ELR (cell line): ENCODE measurements at regions not wholly inside any gene's neighbourhood (a gene's known extent, or its start where the extent isn't known, plus 50 kb on each side); places are given as distances from the start of the nearest gene placed in this dataset.

Experiments used
- DNase-seq: peaks from one replicate; pipeline ENCODE4 v3.0.0-alpha.2; 2015; ENCODE audit warnings: low read depth

DNA sequence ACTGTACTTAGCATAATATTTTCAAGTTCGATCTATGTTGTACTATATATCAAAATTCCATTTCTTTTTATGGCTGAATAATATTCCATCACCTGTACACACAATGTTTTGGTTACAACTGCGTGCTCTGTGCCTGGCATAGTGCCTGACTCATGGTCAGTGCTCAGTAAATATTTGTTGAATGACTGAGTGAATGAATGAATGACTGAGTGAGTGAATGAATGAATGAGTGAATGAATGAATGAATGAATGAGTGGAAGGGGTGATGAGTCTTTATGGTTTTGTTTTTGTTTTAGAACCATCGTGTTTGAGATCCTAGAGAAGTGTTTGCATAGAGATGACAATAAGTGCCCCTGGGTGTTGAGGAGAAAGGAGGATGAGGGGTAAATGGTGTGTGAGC lies 155.3 kb downstream of the MRM1 start:
- no peak for DNase-seq

DNA sequence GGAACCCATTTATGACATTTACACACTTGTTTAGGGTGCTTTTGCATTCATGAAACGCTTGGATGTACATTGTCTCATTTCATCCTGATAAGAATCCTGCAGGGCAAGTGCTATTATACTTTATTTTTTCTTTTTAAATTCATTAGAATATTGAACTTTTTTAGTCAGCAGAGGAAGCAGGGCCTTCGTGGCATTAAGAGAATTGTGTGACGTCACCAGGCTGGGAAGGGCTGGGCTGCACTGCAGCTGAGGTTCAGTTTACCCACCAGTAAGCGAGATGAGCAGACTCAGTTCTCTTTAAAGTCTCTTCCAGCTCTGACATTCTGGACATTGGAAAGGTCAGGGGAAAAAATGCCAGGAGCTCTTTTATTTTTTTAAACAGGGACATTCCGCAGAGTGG lies 159.0 kb downstream of the MRM1 start:
- DNase-seq = no peak

DNA sequence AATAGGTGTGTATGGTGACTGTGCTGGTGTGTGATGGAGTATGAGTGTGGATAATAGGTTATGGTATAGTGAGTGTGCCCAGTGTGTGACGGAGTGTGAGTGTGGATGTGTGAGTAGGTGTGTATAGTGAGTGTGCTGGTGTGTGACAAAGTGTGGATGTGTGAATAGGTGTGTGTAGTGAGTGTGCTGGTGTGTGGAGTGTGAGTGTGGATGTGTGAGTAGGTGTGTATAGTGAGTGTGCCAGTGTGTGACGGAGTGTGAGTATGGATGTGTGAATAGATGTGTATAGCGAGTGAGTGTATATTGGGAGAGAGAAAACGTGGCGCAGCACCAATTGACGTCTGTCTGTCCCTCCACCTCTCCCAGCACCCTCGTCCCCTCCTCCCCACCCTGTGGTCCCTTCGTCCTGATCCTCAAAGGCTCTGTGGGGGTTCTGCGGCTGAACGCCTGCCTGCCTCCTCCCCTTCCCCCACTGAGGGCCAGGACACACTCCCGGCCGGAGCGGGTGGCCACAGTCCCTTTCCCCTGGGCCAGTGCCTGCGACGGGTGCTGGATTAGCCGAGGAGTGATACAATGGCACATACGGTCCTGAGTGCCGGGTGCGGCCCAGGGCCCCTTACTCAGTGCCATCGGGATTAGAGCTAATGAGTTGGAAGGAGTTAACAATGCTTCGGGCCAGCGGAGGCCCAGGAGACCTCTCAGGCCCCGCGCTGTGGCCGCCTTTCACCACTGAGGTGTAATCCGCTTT lies 160.0 kb downstream of the MRM1 start:
- no peak for DNase-seq

DNA sequence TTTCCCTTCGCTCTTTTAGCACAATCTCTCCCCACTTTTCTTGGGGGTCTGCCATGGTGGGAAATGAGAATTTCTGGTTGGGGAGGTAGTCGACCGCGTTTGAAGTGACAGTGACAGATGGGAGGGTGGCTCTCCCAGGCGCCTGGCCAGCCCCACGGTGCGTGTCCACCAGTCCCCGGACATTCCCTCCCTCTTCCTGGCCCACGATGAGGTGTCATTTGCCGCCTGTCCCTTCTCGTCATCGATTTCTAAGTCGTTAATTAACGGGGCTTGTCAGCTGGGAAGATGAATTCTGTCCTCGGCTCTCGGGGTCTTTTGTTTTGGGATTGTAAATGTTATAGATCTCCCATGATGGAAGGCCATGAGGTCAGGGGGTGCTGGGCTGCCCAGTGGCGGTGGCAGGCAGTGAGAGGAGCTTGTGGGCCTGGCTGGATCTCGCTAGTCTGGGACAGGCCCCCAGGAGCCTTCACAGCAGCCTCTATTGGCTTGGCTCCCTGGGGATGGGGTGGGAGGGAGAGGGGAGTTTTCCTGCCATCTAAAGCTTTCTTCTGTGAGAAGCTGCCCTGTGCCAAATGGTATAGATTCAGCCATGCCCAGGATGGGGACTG lies 164.2 kb downstream of the MRM1 start:
- no peak for DNase-seq

DNA sequence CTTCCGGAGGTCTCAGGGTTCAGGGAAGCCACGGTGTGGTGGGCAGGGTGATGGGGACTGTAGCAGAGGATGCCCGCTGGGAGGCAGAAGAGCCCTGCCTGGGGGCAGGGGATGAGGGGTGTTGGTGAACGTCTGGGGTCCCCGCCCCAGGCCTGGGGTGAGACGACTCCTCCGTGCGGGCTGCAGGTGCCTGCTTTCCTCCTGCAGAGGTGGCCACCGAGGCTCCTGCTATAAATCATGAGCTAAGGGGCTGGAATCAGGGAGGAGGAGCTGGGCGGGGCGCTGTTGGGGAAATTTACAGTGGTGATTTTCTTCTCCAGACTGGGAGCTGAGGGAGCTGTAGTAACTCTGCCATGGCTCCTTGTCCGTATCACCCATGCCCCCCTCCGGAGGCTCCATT lies 167.0 kb downstream of the MRM1 start:
- peak; percentile 10 for DNase-seq

DNA sequence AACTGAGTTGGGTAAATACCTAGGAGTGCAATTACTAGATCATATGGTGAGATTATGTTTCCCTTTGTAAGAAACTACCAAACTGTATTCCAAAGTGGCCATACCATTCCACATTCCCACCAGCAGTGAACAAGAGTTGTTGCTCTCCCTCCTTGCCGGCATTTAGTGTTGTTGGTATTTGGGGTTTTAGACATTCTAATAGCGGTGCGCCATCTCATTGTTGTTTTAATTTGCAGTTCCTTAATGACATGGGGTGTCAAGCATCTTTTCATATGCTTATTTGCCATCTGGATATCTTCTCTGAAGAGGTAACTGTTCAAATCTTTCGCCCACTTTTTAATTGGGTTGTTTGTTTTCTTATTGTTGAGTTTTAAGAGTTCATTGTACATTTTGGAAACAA lies 164.2 kb upstream of the LHX1 start:
- no peak for DNase-seq

DNA sequence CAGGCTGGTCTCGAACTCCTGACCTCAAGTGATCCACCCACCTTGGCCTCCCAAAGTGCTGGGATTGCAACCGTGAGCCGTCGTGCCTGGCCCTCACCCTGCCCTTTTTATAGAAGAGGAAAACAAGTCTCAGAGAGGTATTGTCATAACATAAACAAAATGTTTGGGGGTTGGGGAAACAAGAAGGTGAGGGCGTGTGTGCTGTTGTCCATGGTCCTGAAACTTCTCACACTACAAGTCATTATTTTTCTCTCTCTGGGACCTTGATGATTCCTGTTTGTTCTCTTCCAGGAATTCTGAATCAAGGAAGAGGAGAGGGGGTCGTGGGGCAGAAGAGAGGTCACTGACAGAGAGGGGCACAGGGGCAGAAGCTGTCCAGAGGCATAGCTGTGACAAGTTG lies 160.2 kb upstream of the LHX1 start:
- DNase-seq = peak; percentile 25

DNA sequence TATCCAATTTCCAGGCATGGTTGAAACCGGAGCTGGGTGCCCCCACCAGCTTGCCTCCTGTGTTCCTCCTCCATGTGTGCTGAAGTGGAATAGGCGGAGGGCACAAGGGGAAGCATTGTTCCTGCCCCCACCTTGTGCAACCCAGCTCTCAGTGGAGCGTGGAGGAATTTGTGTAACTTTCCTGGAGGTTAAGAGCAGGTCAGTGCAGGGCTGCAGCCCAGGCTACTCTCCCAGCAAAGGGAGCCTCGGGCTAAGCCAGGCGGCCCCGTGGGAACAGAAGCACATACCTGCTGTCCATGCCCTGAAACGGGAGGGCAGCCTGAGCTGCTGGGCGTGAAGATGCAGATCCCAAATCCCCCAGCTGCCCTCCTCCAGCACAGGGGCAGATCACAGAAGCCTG lies 158.8 kb upstream of the LHX1 start:
- DNase-seq = no peak

DNA sequence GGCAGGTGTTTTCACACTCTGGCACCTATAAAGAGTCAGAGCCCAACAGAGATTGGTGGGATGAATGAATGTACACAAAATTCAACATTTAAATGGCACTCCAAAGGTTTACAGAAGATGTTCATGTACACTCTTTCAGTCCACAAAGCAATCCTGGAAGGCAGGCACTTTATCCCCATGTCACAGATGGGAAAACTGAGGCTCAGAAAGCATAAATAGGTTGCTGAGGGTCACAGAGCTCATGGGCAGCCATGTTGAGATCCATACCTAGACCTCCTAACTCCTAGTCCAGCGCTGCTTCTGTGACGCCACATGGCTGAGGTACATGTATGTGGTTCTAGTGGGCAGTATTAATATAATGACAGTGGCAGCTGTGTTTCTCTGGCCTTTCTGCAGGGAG lies 157.7 kb upstream of the LHX1 start:
- DNase-seq = no peak

DNA sequence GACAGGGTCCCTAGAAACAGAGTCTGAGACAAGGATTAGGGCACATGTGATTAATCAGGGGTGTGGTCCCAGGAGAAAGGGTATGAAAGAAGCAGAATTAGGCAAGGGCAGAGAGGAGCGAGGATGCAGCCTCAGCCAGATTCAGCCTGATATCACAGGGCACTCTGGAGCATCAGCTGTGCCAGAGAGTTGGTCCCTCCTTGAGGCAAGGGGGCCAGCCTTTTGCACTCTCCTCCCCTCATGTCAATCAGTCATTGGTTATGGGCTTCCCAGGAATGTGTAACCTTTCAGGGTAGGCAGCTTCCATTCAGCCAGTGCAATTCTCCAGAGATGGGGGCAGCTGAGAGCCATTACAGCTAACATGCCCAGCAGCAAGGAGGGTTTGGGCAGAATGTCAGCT lies 152.6 kb upstream of the LHX1 start:
- no peak for DNase-seq

DNA sequence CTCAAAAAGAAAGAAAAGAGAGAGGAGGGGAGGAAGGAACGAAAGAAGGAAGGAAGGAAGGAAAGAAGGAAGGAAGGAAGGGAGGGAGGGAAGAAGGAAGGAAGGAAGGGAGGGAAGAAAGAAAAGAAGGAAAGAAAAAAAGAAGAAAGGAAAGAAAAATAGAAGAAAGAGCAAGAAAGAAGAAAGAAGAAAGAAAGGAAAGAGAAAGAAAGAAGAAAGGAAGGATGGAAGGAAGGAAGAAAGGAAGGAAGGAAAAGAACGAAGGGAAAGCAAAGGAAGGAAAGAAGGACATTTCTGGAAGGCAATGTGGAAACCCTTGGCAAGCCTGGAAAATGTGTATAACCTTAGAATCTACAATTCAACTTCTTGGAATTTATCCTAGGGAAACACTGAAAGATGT lies 150.4 kb upstream of the LHX1 start:
- no peak for DNase-seq

DNA sequence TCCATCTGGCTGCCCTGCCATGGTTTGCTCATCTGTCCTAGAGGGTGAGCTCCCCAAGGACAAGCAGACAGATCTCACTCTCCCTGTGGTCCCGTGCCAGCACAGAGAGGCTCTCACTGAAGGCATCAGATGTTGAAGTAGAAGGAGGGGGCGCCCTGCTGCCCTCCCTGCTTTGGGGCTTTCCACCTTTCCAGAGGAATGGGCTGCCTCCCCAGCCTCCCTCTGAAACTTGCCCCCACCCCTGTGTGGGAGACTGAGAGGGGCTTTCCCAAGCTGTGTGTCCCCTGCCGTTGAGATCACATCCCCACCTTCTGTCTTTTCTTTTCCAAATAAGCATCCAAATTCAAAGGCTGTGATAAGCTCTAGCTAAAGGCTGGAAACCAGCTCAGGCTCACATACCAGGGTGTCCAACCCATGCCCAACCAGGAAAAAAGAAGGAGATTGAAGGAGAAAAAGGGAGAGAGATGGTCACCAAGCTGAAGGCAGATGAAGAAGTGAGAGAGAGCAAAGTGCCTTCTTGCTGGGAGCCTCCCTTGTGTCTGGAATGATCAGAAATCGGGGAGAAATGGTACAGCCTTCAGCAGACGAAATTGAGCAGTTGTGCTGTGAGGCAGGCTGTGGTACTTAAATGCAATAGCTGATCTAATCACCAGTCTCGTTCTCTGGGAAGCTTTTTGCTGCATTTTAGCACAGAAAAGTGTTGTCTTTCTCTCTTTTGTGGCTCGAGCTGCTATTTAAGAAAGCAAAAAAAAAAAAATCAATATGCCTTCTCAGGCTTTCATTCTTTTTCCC lies 145.9 kb upstream of the LHX1 start:
- DNase-seq = no peak

DNA sequence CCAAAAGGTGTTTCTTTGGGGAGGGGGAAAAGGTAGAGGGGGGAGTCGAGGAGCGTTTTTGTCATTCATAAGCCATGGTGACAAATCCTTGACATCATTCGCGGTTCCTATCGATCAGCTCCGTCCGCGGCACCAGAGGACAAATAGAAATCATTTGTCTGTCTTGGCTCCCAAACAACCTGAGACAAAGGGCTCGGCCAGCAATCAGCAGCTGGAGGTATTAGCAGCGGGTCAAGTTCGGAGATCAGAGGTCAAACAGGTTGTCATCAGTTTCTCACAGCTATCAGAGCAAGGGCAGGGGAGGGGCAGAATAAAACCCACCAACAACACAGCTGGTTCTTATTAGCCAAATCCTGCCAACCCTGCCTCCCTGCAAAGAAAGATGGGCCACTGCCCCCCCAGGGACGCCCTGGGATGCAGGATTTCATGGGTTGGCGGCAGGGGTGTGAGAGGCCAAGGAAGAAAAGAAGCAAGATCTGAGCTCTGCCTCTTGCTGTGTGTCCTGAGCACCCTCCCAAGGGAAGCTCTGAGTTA lies 145.3 kb upstream of the LHX1 start:
- no peak for DNase-seq

DNA sequence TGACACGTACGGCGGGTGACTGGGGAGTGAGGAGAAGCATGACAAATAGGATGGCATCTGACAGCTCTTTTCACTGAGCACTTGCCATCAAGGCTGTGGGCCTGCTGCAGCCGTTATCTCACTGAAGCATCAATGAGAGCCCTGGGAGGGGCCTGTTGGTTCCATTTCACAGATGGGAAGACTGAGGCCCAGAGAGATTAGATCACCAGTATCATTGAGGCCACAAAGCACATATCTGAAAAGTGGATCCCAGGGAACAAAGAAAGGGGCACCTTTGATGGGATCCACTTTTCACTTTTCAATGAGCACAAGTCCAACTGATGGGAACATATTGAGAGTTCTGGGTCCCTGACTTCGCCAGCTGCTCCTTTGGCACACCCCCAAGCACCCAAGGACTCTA lies 144.4 kb upstream of the LHX1 start:
- DNase-seq = no peak

DNA sequence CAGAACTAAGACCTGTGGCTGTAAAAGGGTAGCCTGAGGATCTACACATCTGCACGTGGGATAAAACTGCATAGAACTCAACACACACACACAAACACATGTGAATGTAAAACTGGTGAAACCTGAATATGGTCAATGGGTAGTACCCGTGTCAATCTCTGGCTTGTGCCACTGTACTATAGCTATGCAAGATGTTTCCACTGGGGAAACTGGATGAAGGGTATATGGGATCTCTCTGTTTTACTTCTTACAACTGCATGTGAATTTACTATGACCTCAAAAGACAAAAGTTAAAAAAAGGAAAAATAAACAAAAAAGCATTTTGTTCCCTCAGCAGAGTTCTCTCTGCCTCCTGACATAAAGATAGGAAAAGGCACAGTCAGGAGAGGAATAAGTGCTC lies 143.3 kb upstream of the LHX1 start:
- no peak for DNase-seq

DNA sequence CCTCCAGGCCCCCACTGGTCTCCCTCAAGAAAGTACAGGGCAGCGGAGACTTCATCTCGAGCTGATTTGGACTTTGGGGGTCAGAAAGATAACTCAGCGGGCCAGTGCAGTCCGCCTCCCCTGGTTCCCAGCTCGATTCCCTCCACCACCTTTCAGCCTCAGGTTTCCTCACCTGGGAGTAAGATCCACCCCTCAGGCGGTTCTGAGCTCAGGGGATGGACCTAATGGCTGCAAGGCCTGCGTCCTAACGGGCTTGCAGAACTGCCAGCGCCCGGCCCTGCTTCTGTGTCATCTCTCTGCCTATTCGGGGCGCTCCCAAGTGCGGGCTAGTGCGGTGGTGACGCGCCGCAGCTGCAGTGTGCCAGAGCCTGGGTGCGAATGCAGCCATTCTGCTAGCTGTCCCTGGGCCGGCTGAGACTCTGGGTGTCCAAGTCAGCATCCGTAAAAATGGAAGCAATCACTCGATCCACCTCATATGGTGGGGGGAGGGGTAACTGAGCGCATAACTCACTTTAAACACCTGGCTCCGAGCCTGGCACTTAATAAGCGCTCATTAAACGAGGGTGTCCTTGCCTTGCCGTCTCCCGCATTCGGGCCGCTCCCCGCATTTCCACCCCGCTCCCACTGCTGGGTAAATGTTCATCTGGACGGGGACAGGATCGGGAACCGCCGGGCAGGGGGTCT lies 129.6 kb upstream of the LHX1 start:
- no peak for DNase-seq

DNA sequence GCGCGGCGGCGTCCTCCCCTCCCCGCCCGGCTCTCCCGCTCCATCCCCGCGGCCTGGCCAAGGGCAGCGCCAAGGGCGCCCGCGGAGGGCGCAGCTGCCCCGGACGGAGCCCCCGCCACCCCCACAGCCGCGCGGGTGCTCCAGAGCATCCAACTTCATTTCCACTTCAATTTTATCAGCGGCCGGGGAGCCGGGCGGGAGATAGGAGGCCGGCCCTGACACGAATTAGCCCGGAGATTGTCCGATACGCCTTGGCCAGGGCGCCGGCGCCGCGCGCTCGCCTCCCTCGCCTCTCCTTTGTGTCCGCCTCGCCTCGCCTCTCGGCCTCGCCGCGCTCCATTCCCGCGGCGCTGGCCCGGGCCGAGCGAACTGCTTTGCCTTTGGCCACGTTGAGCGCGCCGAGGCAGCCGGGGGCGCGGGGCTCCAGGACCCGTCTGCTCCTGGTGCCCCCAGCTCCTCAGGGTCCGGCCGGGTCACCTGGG lies 129.1 kb upstream of the LHX1 start:
- DNase-seq = peak; percentile 11

DNA sequence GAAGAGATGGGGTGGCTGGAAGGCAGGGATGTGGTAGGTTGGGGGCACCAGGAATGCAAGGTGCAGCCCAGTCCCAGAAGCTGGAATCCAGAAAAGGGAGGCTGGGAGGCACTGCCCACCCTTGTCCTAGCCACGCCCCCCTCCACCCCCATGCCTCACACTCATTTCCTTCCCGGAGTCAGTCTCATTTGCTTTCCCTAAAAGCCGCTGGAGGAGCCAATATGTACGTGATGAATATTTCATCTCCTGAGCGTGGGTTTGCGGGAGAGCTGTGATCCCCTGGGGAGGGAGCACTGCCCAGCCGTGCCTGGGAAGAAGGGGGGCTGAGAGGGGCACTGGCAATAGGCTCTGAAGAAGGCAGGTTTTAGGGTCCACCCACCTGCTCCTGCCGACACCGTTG lies 124.5 kb upstream of the LHX1 start:
- peak; percentile 28 for DNase-seq

DNA sequence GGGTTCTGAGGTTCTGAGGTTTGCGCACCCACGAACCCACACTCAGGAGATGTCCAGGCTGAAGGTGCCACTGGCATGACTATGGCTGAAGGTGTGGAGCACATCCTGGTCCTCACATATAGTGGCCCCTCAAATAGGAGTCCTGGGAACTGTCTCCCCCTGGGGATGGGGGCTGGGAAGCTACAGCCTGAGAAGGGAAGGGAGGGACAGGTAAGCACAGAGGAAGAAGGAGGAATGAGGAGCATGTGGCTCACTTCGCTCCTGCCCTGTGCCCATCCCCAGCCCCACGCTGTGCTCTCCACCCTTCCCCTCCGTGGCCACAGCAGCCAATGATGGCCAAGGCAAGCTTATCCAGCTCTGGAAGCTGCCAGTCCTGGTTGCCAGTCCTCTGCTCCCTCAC lies 123.9 kb upstream of the LHX1 start:
- no peak for DNase-seq

DNA sequence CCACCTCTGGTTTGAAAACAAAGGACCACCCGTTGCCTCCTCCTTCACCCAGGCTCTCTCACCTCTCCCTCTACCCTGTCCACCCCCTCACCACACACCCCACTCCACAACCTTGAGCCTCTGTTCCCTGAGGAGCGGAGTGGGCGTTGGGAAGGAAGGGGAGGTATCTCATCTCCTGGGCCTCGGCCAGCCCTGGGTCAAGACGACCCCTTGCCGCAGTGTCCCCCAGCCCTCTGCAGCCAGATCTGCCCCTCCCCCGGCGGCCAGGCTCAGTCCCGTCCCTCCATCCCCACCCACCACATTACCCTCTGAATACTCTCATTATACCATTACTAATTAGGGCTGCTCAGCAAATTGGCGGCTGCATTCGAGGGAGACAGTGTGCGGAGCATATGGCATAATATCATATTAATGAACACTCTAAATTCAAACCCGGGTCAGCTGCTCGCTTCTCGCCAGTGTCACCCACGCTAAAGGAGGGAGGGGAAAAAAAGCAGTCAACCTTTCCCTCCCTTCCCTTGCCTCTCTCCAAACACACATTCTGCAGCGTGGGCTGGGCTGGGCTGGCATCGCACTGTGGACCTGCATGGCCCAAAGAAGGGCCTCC lies 123.2 kb upstream of the LHX1 start:
- DNase-seq = no peak

DNA sequence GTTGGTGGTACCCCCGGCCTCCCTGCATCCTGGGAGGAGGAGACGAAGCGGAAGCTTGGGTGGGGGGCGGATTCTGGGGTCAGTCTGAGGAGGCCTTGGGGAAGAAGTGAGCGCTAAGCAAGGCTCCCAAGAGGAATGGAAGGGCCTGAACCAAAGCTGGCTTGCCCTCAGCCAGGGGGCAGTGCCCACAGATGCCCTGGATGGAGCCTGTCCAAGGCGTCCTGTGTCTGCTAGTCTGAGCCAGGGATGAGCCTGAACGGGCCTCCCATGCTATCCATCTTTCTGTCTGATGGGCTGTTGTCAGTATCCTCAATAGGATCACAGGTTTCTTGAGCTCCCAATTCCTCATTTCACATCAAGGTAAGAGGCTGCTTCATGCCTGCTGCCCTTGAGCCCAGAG lies 122.3 kb upstream of the LHX1 start:
- DNase-seq = no peak
